ENCODE measurements at regions not wholly inside any gene's neighbourhood (a gene's known extent, or its start where the extent isn't known, plus 50 kb on each side); places are given as distances from the start of the nearest gene placed in this dataset.

DNA sequence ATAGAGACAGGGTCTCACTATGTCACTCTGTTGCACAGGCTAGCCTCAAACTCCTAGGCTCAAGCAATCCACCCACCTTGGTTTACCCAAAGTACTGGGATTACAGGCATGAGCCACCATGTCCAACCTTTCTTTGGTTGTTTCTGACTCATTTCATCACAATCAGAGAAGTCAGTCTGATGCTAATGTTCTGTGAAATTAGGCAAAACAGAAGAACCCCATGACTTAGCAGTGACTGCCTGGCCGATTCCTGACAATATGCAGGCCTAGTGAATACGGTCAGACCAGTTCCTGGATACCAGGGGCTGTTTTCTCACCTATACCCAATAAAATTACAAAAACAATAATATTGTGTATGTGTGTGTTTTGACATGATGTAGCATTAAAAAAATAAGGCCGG, 58.8 kb upstream of the BTN3A2 start (continued):
- TF ChIP-seq, protein P1, sequence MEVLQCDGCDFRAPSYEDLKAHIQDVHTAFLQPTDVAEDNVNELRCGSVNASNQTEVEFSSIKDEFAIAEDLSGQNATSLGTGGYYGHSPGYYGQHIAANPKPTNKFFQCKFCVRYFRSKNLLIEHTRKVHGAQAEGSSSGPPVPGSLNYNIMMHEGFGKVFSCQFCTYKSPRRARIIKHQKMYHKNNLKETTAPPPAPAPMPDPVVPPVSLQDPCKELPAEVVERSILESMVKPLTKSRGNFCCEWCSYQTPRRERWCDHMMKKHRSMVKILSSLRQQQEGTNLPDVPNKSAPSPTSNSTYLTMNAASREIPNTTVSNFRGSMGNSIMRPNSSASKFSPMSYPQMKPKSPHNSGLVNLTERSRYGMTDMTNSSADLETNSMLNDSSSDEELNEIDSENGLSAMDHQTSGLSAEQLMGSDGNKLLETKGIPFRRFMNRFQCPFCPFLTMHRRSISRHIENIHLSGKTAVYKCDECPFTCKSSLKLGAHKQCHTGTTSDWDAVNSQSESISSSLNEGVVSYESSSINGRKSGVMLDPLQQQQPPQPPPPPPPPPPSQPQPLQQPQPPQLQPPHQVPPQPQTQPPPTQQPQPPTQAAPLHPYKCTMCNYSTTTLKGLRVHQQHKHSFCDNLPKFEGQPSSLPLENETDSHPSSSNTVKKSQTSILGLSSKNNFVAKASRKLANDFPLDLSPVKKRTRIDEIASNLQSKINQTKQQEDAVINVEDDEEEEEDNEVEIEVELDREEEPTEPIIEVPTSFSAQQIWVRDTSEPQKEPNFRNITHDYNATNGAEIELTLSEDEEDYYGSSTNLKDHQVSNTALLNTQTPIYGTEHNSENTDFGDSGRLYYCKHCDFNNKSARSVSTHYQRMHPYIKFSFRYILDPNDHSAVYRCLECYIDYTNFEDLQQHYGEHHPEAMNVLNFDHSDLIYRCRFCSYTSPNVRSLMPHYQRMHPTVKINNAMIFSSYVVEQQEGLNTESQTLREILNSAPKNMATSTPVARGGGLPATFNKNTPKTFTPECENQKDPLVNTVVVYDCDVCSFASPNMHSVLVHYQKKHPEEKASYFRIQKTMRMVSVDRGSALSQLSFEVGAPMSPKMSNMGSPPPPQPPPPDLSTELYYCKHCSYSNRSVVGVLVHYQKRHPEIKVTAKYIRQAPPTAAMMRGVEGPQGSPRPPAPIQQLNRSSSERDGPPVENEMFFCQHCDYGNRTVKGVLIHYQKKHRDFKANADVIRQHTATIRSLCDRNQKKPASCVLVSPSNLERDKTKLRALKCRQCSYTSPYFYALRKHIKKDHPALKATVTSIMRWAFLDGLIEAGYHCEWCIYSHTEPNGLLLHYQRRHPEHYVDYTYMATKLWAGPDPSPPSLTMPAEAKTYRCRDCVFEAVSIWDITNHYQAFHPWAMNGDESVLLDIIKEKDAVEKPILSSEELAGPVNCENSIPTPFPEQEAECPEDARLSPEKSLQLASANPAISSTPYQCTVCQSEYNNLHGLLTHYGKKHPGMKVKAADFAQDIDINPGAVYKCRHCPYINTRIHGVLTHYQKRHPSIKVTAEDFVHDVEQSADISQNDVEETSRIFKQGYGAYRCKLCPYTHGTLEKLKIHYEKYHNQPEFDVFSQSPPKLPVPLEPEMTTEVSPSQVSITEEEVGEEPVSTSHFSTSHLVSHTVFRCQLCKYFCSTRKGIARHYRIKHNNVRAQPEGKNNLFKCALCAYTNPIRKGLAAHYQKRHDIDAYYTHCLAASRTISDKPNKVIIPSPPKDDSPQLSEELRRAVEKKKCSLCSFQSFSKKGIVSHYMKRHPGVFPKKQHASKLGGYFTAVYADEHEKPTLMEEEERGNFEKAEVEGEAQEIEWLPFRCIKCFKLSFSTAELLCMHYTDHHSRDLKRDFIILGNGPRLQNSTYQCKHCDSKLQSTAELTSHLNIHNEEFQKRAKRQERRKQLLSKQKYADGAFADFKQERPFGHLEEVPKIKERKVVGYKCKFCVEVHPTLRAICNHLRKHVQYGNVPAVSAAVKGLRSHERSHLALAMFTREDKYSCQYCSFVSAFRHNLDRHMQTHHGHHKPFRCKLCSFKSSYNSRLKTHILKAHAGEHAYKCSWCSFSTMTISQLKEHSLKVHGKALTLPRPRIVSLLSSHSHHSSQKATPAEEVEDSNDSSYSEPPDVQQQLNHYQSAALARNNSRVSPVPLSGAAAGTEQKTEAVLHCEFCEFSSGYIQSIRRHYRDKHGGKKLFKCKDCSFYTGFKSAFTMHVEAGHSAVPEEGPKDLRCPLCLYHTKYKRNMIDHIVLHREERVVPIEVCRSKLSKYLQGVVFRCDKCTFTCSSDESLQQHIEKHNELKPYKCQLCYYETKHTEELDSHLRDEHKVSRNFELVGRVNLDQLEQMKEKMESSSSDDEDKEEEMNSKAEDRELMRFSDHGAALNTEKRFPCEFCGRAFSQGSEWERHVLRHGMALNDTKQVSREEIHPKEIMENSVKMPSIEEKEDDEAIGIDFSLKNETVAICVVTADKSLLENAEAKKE (CRISPR knock-in tag; IDR thresholded peaks at IDR 0.05) = no peak
- TF ChIP-seq EZH2phosphoT487 (IDR thresholded peaks at IDR 0.05; ENCODE audit: unreplicated experiment) (no peak), STAT1 (IDR thresholded peaks at IDR 0.05; ENCODE audit: unreplicated experiment) (no peak), ZNF114 (CRISPR knock-in tag; IDR thresholded peaks at IDR 0.05) (no peak), EZH2 (IDR thresholded peaks at IDR 0.05; ENCODE audit: low read depth, unreplicated experiment) (no peak)

DNA sequence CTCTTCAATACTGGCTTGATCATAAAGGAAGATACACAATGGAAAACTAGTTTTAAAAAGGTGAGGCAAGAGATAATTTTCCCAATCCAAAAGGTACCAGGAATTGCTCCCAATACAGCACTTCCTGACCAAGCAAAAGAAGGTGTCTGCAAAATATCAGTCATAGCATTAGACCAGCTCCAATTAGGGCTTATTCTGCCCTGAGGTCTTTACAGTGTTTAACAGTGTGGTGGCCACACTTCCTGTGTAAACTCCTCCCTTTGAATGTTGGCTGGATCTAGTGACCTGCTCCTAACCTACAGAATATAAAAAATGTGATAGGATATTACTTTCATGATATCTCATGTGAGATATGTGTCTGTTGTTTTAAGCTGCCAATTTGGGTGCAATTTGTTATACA, 57.1 kb upstream of the BTN3A2 start:
- peaks cover 1% of the 10 kb centered on the region; the same call in 1 of the 3 replicates for H3K36me3 Mint-ChIP-seq (ENCODE audit: low read depth)

More for the DNA sequence above, 57.1 kb upstream of the BTN3A2 start:
- H3K36me3 ChIP-seq (ENCODE audit: insufficient read depth) = no peaks in the 10 kb centered on the region
- no peak overlapping the region for H3K4me3 Mint-ChIP-seq
- TF ChIP-seq, protein P2, sequence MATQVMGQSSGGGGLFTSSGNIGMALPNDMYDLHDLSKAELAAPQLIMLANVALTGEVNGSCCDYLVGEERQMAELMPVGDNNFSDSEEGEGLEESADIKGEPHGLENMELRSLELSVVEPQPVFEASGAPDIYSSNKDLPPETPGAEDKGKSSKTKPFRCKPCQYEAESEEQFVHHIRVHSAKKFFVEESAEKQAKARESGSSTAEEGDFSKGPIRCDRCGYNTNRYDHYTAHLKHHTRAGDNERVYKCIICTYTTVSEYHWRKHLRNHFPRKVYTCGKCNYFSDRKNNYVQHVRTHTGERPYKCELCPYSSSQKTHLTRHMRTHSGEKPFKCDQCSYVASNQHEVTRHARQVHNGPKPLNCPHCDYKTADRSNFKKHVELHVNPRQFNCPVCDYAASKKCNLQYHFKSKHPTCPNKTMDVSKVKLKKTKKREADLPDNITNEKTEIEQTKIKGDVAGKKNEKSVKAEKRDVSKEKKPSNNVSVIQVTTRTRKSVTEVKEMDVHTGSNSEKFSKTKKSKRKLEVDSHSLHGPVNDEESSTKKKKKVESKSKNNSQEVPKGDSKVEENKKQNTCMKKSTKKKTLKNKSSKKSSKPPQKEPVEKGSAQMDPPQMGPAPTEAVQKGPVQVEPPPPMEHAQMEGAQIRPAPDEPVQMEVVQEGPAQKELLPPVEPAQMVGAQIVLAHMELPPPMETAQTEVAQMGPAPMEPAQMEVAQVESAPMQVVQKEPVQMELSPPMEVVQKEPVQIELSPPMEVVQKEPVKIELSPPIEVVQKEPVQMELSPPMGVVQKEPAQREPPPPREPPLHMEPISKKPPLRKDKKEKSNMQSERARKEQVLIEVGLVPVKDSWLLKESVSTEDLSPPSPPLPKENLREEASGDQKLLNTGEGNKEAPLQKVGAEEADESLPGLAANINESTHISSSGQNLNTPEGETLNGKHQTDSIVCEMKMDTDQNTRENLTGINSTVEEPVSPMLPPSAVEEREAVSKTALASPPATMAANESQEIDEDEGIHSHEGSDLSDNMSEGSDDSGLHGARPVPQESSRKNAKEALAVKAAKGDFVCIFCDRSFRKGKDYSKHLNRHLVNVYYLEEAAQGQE (IDR thresholded peaks at IDR 0.05; ENCODE audit: unreplicated experiment) = no peak
- TF ChIP-seq CREB1 (CRISPR knock-in tag; IDR thresholded peaks at IDR 0.05; ENCODE audit: low read depth) (no peak), ZNF331 (CRISPR knock-in tag; IDR thresholded peaks at IDR 0.05; ENCODE audit: low read depth) (no peak), JUNB (IDR thresholded peaks at IDR 0.05; ENCODE audit: unreplicated experiment) (no peak), NANOG (IDR thresholded peaks at IDR 0.05; ENCODE audit: borderline replicate concordance) (no peak), ZNF114 (CRISPR knock-in tag; IDR thresholded peaks at IDR 0.05) (no peak), EZH2 (IDR thresholded peaks at IDR 0.05; ENCODE audit: low read depth, unreplicated experiment) (no peak)
- TF ChIP-seq, protein P3, sequence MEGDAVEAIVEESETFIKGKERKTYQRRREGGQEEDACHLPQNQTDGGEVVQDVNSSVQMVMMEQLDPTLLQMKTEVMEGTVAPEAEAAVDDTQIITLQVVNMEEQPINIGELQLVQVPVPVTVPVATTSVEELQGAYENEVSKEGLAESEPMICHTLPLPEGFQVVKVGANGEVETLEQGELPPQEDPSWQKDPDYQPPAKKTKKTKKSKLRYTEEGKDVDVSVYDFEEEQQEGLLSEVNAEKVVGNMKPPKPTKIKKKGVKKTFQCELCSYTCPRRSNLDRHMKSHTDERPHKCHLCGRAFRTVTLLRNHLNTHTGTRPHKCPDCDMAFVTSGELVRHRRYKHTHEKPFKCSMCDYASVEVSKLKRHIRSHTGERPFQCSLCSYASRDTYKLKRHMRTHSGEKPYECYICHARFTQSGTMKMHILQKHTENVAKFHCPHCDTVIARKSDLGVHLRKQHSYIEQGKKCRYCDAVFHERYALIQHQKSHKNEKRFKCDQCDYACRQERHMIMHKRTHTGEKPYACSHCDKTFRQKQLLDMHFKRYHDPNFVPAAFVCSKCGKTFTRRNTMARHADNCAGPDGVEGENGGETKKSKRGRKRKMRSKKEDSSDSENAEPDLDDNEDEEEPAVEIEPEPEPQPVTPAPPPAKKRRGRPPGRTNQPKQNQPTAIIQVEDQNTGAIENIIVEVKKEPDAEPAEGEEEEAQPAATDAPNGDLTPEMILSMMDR (conservative IDR thresholded peaks at IDR 0.05; ENCODE audit: low read depth in 2 of 2) = no peak
- H3K9me2 ChIP-seq (ENCODE audit: insufficient read depth) = no peaks in the 10 kb centered on the region
- H3K27ac Mint-ChIP-seq = no peak overlapping the region
- DNase-seq (ENCODE audit: low spot score) = no peak
- H3K9me3 Mint-ChIP-seq = peaks cover 6% of the 10 kb centered on the region; the same call in 2 of the 3 replicates
- no peak overlapping the region for H3K27ac ChIP-seq (ENCODE audit: low read depth)
- no peak overlapping the region for H3K4me2 ChIP-seq
- H2AFZ ChIP-seq = no peak overlapping the region
- H3K4me3 ChIP-seq = no peak overlapping the region
- ATAC-seq = no peak
- H3F3A ChIP-seq (replicated peaks; ENCODE audit: low read depth) = no peaks in the 10 kb centered on the region
- no peaks in the 10 kb centered on the region; the same call in 1 of the 2 replicates for H3K4me1 ChIP-seq (ENCODE audit: insufficient read depth)
- H3K79me2 ChIP-seq (replicated peaks; ENCODE audit: insufficient read depth) = no peaks in the 10 kb centered on the region
- H3K27me3 ChIP-seq (ENCODE audit: insufficient read depth) = no peaks in the 10 kb centered on the region
- H3K27me3 Mint-ChIP-seq (ENCODE audit: insufficient read depth, low read depth, poor library complexity) = peaks cover 35% of the 10 kb centered on the region
- no peaks in the 10 kb centered on the region for H4K20me1 ChIP-seq (replicated peaks; ENCODE audit: insufficient read depth)
- peaks cover 12% of the 10 kb centered on the region; the same call in 2 of the 3 replicates for H3K4me1 Mint-ChIP-seq
